ENCODE measurements at regions not wholly inside any gene's neighbourhood (a gene's known extent, or its start where the extent isn't known, plus 50 kb on each side); places are given as distances from the start of the nearest gene placed in this dataset.
"Not testable (repeated sequence)": the region's sequence is repeated elsewhere in the genome, so short reads cannot be mapped to it uniquely, and the experiment has no call there.

- no peak for DNase-seq
Measured at GRCh38 chr16:77066896-77067496, 124.0 kb upstream of the MON1B start.

- DNase-seq, result no peak
Measured at GRCh38 chr16:77067900-77068299, 123.1 kb upstream of the MON1B start.

- no peak for DNase-seq
Measured at GRCh38 chr16:77068402-77068801, 122.6 kb upstream of the MON1B start.

GRCh38 chr16:77069929-77070328 is 121.1 kb upstream of the MON1B start:
- DNase-seq, result no peak

- no peak for DNase-seq
Measured at GRCh38 chr16:77070683-77071082, 120.3 kb upstream of the MON1B start.

GRCh38 chr16:77076839-77077238 is 114.2 kb upstream of the MON1B start:
- no peak for DNase-seq

GRCh38 chr16:77077256-77077922 is 113.6 kb upstream of the MON1B start:
- DNase-seq, result no peak

- no peak for DNase-seq
Measured at GRCh38 chr16:77085981-77086380, 105.0 kb upstream of the MON1B start.

GRCh38 chr16:77090062-77090461 is 100.9 kb upstream of the MON1B start:
- DNase-seq, result no peak

GRCh38 chr16:77093309-77093708 is 97.7 kb upstream of the MON1B start:
- DNase-seq, result no peak

- DNase-seq, result no peak
Measured at GRCh38 chr16:77093999-77094398, 97.0 kb upstream of the MON1B start.

GRCh38 chr16:77111056-77111565 is 79.9 kb upstream of the MON1B start:
- no peak for DNase-seq

GRCh38 chr16:77112746-77113145 is 78.2 kb upstream of the MON1B start:
- DNase-seq, result peak; percentile 44 to 68

- DNase-seq, result peak in 1 of 2 donors; percentile 47
Measured at GRCh38 chr16:77113835-77114234, 77.2 kb upstream of the MON1B start.

GRCh38 chr16:77114361-77114760 is 76.6 kb upstream of the MON1B start:
- DNase-seq, result not testable (repeated sequence)

- no peak for DNase-seq
Measured at GRCh38 chr16:77116856-77117255, 74.1 kb upstream of the MON1B start.

- DNase-seq, result peak in 1 of 2 donors; percentile 20
Measured at GRCh38 chr16:77117707-77118106, 73.3 kb upstream of the MON1B start.

- no peak for DNase-seq
Measured at GRCh38 chr16:77131398-77131797, 59.6 kb upstream of the MON1B start.

- no peak for DNase-seq
Measured at GRCh38 chr16:77132051-77132618, 58.9 kb upstream of the MON1B start.

GRCh38 chr16:77133706-77134105 is 57.3 kb upstream of the MON1B start:
- no peak for DNase-seq

- no peak for DNase-seq
Measured at GRCh38 chr16:77137045-77137444, 53.9 kb upstream of the MON1B start.

Measured in right lung (tissue), 2 donors.